Liver (tissue), 3 donors: ENCODE measurements at regions not wholly inside any gene's neighbourhood (a gene's known extent, or its start where the extent isn't known, plus 50 kb on each side); places are given as distances from the start of the nearest gene placed in this dataset.

Experiments
- CTCF ChIP-seq: fragments of 150-350 bp; IDR thresholded peaks from 2 replicates; pipeline ENCODE4 v1.5.1; 2017; ENCODE audit warnings: improper control_type of control experiment, low read depth, low read length; ENCODE audit not compliant: missing input control
- FOXA1 ChIP-seq: IDR thresholded peaks from 2 replicates; pipeline ENCODE4 v1.6.1; 2016; ENCODE audit warnings: antibody characterized with exemption
- JUND ChIP-seq, 2 donors: IDR thresholded peaks; 2 replicates each; pipeline ENCODE4 v1.6.1; 2016; ENCODE audit warnings: antibody characterized with exemption in 2 of 2
- SP1 ChIP-seq: IDR thresholded peaks from 2 replicates; pipeline ENCODE4 v1.6.1; 2018; ENCODE audit warnings: antibody characterized with exemption, mild to moderate bottlenecking
- TAF1 ChIP-seq: conservative IDR thresholded peaks from 2 replicates; pipeline ENCODE4 v1.6.1; 2016; ENCODE audit warnings: antibody characterized with exemption, mild to moderate bottlenecking
- ZBTB33 ChIP-seq: IDR thresholded peaks from 2 replicates; pipeline ENCODE4 v1.6.1; 2016; ENCODE audit warnings: antibody characterized with exemption
- donor health status: healthy.
- donor health status: healthy.

DNA sequence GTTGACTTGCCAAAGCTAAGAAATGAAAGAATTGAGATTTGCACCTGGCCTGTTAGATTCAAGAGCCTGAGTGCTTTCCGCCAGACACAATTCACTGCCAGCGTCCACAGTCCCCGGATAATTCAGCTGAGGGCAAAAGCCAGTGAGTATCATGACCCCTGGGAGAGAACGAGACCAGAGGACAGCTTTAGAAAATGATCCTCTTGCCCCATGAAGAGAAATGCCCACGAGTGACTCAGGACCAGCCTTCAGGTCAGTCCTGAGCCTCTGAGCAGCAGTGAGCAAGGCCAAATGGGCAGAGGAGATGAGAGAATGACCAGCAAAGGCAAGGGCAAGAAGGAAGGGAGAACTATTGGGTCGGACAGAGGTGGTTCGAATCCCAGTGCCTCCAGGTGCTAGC lies 273.5 kb downstream of the FAM43A start:
- TF ChIP-seq CTCF, result no peak
- TF ChIP-seq ZBTB33, result no peak
- no peak for TF ChIP-seq TAF1
- no peak for TF ChIP-seq FOXA1
- no peak for TF ChIP-seq JUND (IDR thresholded peaks at IDR 0.05)
- TF ChIP-seq SP1, result no peak
